ENCODE measurements at regions not wholly inside any gene's neighbourhood (a gene's known extent, or its start where the extent isn't known, plus 50 kb on each side); places are given as distances from the start of the nearest gene placed in this dataset.

DNA sequence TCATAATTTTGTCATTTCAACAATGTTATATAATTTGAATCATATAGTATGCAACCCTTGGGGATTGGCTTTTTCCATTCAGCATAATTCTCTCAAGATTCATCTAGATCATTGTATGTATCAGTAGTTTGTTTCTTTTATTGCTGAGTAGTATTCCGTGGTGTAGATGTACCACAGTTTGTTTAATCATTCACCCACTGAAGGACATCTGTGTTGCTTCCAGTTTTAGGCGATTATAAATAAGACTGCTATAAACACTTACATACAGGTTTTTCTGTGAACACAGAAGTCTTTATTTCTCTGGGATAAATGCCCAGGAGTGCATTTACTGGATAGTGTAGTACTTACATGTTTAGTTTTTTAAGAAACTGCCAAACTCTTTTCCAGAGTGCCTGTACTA, 374.1 kb downstream of the DEPDC1B start:
- 89 to 97% methylated on average over 2 of the region's 2 CpGs for WGBS, 2 donors
- peaks cover 0 to 3% (median 0%) of the 10 kb centered on the region in 4 donors for H3K9me3 ChIP-seq (ENCODE audit: control insufficient read depth in 4 of 4, insufficient read depth in 3 of 4, low read length in 3 of 4)
- TF ChIP-seq, protein P1, sequence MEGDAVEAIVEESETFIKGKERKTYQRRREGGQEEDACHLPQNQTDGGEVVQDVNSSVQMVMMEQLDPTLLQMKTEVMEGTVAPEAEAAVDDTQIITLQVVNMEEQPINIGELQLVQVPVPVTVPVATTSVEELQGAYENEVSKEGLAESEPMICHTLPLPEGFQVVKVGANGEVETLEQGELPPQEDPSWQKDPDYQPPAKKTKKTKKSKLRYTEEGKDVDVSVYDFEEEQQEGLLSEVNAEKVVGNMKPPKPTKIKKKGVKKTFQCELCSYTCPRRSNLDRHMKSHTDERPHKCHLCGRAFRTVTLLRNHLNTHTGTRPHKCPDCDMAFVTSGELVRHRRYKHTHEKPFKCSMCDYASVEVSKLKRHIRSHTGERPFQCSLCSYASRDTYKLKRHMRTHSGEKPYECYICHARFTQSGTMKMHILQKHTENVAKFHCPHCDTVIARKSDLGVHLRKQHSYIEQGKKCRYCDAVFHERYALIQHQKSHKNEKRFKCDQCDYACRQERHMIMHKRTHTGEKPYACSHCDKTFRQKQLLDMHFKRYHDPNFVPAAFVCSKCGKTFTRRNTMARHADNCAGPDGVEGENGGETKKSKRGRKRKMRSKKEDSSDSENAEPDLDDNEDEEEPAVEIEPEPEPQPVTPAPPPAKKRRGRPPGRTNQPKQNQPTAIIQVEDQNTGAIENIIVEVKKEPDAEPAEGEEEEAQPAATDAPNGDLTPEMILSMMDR (IDR thresholded peaks at IDR 0.05; ENCODE audit: control extremely low read depth, extremely low read depth): no peak
- no peaks in the 10 kb centered on the region for H3K27me3 ChIP-seq (ENCODE audit: control insufficient read depth in 3 of 3, insufficient read depth in 3 of 3, low read length in 2 of 3)
- H3K4me1 ChIP-seq (ENCODE audit: control insufficient read depth in 5 of 5, insufficient read depth in 5 of 5, low read length in 5 of 5): no peaks in the 10 kb centered on the region
- no peak overlapping the region for H3K4me3 ChIP-seq
- H3K36me3 ChIP-seq (ENCODE audit: control insufficient read depth in 4 of 4, insufficient read depth in 4 of 4, low read length in 4 of 4): no peaks in the 10 kb centered on the region
- no peak overlapping the region for H3K9ac ChIP-seq (ENCODE audit: insufficient read depth in 1 of 2, low read length in 2 of 2)
- DNase-seq (no peak), ATAC-seq (ENCODE audit: insufficient read depth, low FRiP score) (no peak)
- H3K27ac ChIP-seq (ENCODE audit: low read depth in 1 of 2, low read length in 1 of 2): no peak overlapping the region

DNA sequence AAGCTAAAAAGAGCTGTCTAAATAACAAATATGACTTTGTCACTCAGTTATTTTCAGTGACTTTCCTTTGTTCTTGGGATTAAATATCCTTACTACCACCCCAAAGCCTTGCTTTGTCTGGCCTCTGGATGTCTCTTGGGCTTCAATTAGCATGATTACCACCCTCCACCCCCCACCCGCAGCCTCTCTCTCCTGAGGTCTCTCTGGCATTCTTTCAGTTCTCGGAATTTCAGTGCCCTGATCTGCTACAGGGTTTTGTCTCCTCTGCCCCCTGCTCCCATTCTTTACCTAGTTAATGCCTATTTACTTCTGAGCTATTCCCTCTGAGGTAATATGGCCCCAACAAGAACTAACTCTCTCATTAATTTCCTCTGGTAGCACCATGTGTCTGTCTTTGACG, 376.4 kb downstream of the DEPDC1B start:
- Histone ChIP-seq H3K9ac (ENCODE audit: insufficient read depth in 1 of 2, low read length in 2 of 2) (no peak overlapping the region), H3K36me3 (ENCODE audit: control insufficient read depth in 4 of 4, insufficient read depth in 4 of 4, low read length in 4 of 4) (no peaks in the 10 kb centered on the region), H3K27me3 (ENCODE audit: control insufficient read depth in 3 of 3, insufficient read depth in 3 of 3, low read length in 2 of 3) (no peaks in the 10 kb centered on the region), H3K27ac (ENCODE audit: low read depth in 1 of 2, low read length in 1 of 2) (no peak overlapping the region), H3K4me3 (no peak overlapping the region), H3K9me3 (ENCODE audit: control insufficient read depth in 4 of 4, insufficient read depth in 3 of 4, low read length in 3 of 4) (peaks cover 0 to 3% (median 0%) of the 10 kb centered on the region in 4 donors), H3K4me1 (ENCODE audit: control insufficient read depth in 5 of 5, insufficient read depth in 5 of 5, low read length in 5 of 5) (no peaks in the 10 kb centered on the region)
- TF ChIP-seq, protein P1 (IDR thresholded peaks at IDR 0.05; ENCODE audit: control extremely low read depth, extremely low read depth): no peak
- WGBS, 2 donors: 75 to 80% methylated on average over 3 of the region's 3 CpGs
- DNase-seq (no peak), ATAC-seq (ENCODE audit: insufficient read depth, low FRiP score) (no peak)

DNA sequence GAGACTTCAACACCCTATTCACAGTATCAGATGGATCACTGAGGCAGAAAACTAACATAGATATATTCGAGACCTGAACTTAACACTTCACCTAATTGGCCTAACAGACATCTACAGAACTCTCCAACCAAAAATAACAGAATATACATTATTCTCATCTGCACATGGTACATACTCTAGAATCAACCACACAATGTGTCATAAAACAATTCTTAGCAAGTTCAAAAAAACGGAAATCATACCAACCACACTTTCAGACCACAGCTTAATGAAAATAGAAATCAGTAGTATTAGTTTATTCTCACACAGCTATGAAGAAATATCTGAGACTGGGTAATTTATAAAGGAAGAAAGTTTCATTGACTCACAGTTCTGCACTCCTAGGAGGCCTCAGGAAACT, 387.9 kb downstream of the DEPDC1B start:
- H3K4me3 ChIP-seq: no peak overlapping the region
- no peaks in the 10 kb centered on the region for H3K9me3 ChIP-seq (ENCODE audit: control insufficient read depth in 4 of 4, insufficient read depth in 3 of 4, low read length in 3 of 4)
- no peak overlapping the region for H3K27ac ChIP-seq (ENCODE audit: low read depth in 1 of 2, low read length in 1 of 2)
- no peaks in the 10 kb centered on the region for H3K4me1 ChIP-seq (ENCODE audit: control insufficient read depth in 5 of 5, insufficient read depth in 5 of 5, low read length in 5 of 5)
- no peak for ATAC-seq (ENCODE audit: insufficient read depth, low FRiP score)
- no peak for DNase-seq
- TF ChIP-seq, protein P1 (IDR thresholded peaks at IDR 0.05; ENCODE audit: control extremely low read depth, extremely low read depth): no peak
- no peaks in the 10 kb centered on the region for H3K27me3 ChIP-seq (ENCODE audit: control insufficient read depth in 3 of 3, insufficient read depth in 3 of 3, low read length in 2 of 3)
- 86 to 97% methylated on average over 2 of the region's 2 CpGs for WGBS, 2 donors
- no peaks in the 10 kb centered on the region for H3K36me3 ChIP-seq (ENCODE audit: control insufficient read depth in 4 of 4, insufficient read depth in 4 of 4, low read length in 4 of 4)
- H3K9ac ChIP-seq (ENCODE audit: insufficient read depth in 1 of 2, low read length in 2 of 2): no peak overlapping the region

DNA sequence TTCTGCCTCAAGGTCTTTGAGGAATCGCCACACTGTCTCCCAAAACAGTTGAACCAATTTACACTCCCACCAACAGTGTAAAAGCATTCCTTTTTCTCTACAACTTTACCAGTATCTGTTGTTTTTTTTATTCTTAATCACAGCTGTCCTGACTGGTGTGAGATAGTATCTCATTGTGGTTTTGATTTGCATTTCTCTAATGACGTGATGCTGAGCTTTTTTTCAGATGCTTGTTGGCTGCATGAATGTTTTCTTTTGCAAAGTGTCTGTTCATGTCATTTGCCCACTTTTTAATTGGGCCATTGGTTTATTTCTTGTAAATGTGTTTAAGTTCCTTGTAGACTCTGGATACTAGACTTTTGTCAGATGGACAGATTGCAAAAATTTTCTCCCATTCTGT, 400.0 kb downstream of the DEPDC1B start:
- ATAC-seq (ENCODE audit: insufficient read depth, low FRiP score) (no peak), DNase-seq (no peak)
- Histone ChIP-seq H3K4me1 (ENCODE audit: control insufficient read depth in 5 of 5, insufficient read depth in 5 of 5, low read length in 5 of 5) (no peaks in the 10 kb centered on the region), H3K4me3 (no peak overlapping the region), H3K36me3 (ENCODE audit: control insufficient read depth in 4 of 4, insufficient read depth in 4 of 4, low read length in 4 of 4) (no peaks in the 10 kb centered on the region), H3K27ac (ENCODE audit: low read depth in 1 of 2, low read length in 1 of 2) (no peak overlapping the region), H3K27me3 (ENCODE audit: control insufficient read depth in 3 of 3, insufficient read depth in 3 of 3, low read length in 2 of 3) (no peaks in the 10 kb centered on the region), H3K9ac (ENCODE audit: insufficient read depth in 1 of 2, low read length in 2 of 2) (no peak overlapping the region), H3K9me3 (ENCODE audit: control insufficient read depth in 4 of 4, insufficient read depth in 3 of 4, low read length in 3 of 4) (peaks cover 0 to 3% (median 0%) of the 10 kb centered on the region in 4 donors)
- 75 to 76% methylated on average over 2 of the region's 2 CpGs for WGBS, 2 donors
- TF ChIP-seq, protein P1 (IDR thresholded peaks at IDR 0.05; ENCODE audit: control extremely low read depth, extremely low read depth): no peak

Data from lung (tissue), 11 donors.